IMR-90 (cell line): ENCODE measurements at regions not wholly inside any gene's neighbourhood (a gene's known extent, or its start where the extent isn't known, plus 50 kb on each side); places are given as distances from the start of the nearest gene placed in this dataset.

Experiments used
- ATAC-seq: fragments of 200-7000 bp; cut with Tn5 transposase; 2 replicates; pipeline ENCODE4 v1.9.1; 2020; ENCODE audit warnings: low read depth, mild to moderate bottlenecking, moderate library complexity
- BruUV-seq: library from RNA; stranded (reverse); fragments of 400-500 nt; replicated peaks from 2 replicates; lab custom pipeline; 2021; lab: Mats Ljungman, UMichigan
- CTCF ChIA-PET: fragments of 300-600 bp; formaldehyde crosslinking; extraction: SDS; loops from one replicate; lab custom pipeline; 2021; ENCODE audit warnings: antibody characterized with exemption; lab: Yijun Ruan, JAX
- POLR2A ChIA-PET: fragments of 300-600 bp; sonication (Branson Sonifier 250); formaldehyde crosslinking; loops from one replicate; lab custom pipeline; 2022; ENCODE audit warnings: antibody characterized with exemption; ENCODE audit not compliant: unreplicated experiment; lab: Charles Lee
- DNase-seq: peaks from one replicate; pipeline ENCODE4 v3.0.0; 2013
- H2AFZ ChIP-seq: replicated peaks from 2 replicates; pipeline ENCODE3; 2013; ENCODE audit warnings: low read length, mild to moderate bottlenecking; ENCODE audit not compliant: poor library complexity
- H2AK5ac ChIP-seq: 2 replicates; pipeline ENCODE4 v1.6.1; 2013; ENCODE audit warnings: low read depth, low read length, inconsistent platforms
- H2AK9ac ChIP-seq: replicated peaks from 2 replicates; pipeline ENCODE3; 2013; ENCODE audit warnings: mild to moderate bottlenecking, low read depth, low read length, moderate library complexity; ENCODE audit not compliant: poor library complexity
- H2BK120ac ChIP-seq: 2 replicates; pipeline ENCODE4 v1.6.1; 2013; ENCODE audit warnings: low read depth, low read length, inconsistent platforms
- H2BK15ac ChIP-seq: 3 replicates; pipeline ENCODE4 v1.6.1; 2013; ENCODE audit warnings: low read depth, low read length, inconsistent platforms
- H2BK20ac ChIP-seq: 2 replicates; pipeline ENCODE4 v1.6.1; 2013; ENCODE audit warnings: low read depth, mild to moderate bottlenecking, inconsistent platforms, low read length, moderate library complexity
- H2BK5ac ChIP-seq: 2 replicates; pipeline ENCODE4 v1.6.1; 2013; ENCODE audit warnings: mild to moderate bottlenecking, low read depth, low read length, inconsistent platforms; ENCODE audit not compliant: poor library complexity, severe bottlenecking
- H3K14ac ChIP-seq: replicated peaks from 2 replicates; pipeline ENCODE4 v1.6.1; 2013; ENCODE audit warnings: low read depth, low read length, inconsistent platforms
- H3K18ac ChIP-seq: 2 replicates; pipeline ENCODE4 v1.6.1; 2013; ENCODE audit warnings: low read depth, low read length, control low read depth
- H3K23ac ChIP-seq: 2 replicates; pipeline ENCODE4 v1.6.1; 2013; ENCODE audit warnings: low read depth, low read length, inconsistent platforms
- H3K27ac ChIP-seq: 2 replicates; pipeline ENCODE4 v1.5.1; 2013; ENCODE audit warnings: mild to moderate bottlenecking, control low read depth, low read length; ENCODE audit not compliant: insufficient read depth
- H3K27me3 ChIP-seq: 2 replicates; pipeline ENCODE4 v1.6.1; 2013; ENCODE audit warnings: low read length; ENCODE audit not compliant: control insufficient read depth, insufficient read depth
- H3K36me3 ChIP-seq: 2 replicates; pipeline ENCODE4 v1.6.1; 2013; ENCODE audit warnings: low read length, mixed read lengths; ENCODE audit not compliant: control insufficient read depth, insufficient read depth
- H3K4ac ChIP-seq: 2 replicates; pipeline ENCODE4 v1.6.1; 2013; ENCODE audit warnings: low read depth, low read length, inconsistent platforms
- H3K4me1 ChIP-seq: 2 replicates; pipeline ENCODE4 v1.6.1; 2013; ENCODE audit warnings: low read length, mixed read lengths; ENCODE audit not compliant: control insufficient read depth, insufficient read depth
- H3K4me2 ChIP-seq: 2 replicates; pipeline ENCODE4 v1.6.1; 2013; ENCODE audit warnings: low read depth, mild to moderate bottlenecking, control low read depth, low read length, moderate library complexity
- H3K4me3 ChIP-seq: 2 replicates; pipeline ENCODE4 v1.5.1; 2013; ENCODE audit warnings: low read depth, mild to moderate bottlenecking, control low read depth, low read length, moderate library complexity; ENCODE audit not compliant: insufficient read depth
- H3K56ac ChIP-seq: 2 replicates; pipeline ENCODE4 v1.6.1; 2013; ENCODE audit warnings: low read length, inconsistent platforms; ENCODE audit not compliant: insufficient read depth; ENCODE audit errors: extremely low read depth
- H3K79me1 ChIP-seq, 2 experiments: 2 replicates each; pipeline ENCODE4 v1.6.1; 2013; ENCODE audit warnings: low read length in 2 of 2, inconsistent platforms in 1 of 2, low read depth in 1 of 2
- H3K9ac ChIP-seq: 2 replicates; pipeline ENCODE4 v1.6.1; 2013; ENCODE audit warnings: low read depth, low read length, control low read depth
- H3K9me1 ChIP-seq: 2 replicates; pipeline ENCODE4 v1.6.1; 2013; ENCODE audit warnings: low read length, inconsistent platforms; ENCODE audit not compliant: insufficient read depth
- H3K9me3 ChIP-seq: 2 replicates; pipeline ENCODE4 v1.6.1; 2013; ENCODE audit warnings: low read length; ENCODE audit not compliant: control insufficient read depth, insufficient read depth
- H4K20me1 ChIP-seq: 2 replicates; pipeline ENCODE4 v1.6.1; 2013; ENCODE audit warnings: low read length, inconsistent platforms; ENCODE audit not compliant: insufficient read depth
- H4K5ac ChIP-seq: 2 replicates; pipeline ENCODE4 v1.6.1; 2013; ENCODE audit warnings: mild to moderate bottlenecking, low read depth, low read length, control low read depth
- H4K8ac ChIP-seq, 2 experiments: 2 replicates each; pipeline ENCODE4 v1.6.1; 2013; ENCODE audit warnings: low read depth in 2 of 2, low read length in 2 of 2, control low read depth in 1 of 2, inconsistent platforms in 1 of 2
- H4K91ac ChIP-seq: 2 replicates; pipeline ENCODE4 v1.6.1; 2013; ENCODE audit warnings: low read depth, low read length, inconsistent platforms; ENCODE audit not compliant: insufficient read depth
- BHLHE40 ChIP-seq: fragments of 150-350 bp; IDR thresholded peaks from 2 replicates; pipeline ENCODE4 v1.6.1; 2016; ENCODE audit warnings: mild to moderate bottlenecking, low read depth, low read length
- CEBPB ChIP-seq: IDR thresholded peaks from 2 replicates; pipeline ENCODE4 v1.6.1; 2012; ENCODE audit warnings: low read depth, low read length, improper control_type of control experiment
- CHD1 ChIP-seq: IDR thresholded peaks from 2 replicates; pipeline ENCODE4 v1.6.1; 2012; ENCODE audit warnings: low read depth, low read length, improper control_type of control experiment
- CTCF ChIP-seq: conservative IDR thresholded peaks from 2 replicates; pipeline ENCODE4 v1.5.1; 2012; ENCODE audit warnings: mild to moderate bottlenecking, low read depth, low read length, improper control_type of control experiment
- ELK1 ChIP-seq: fragments of 150-350 bp; IDR thresholded peaks from 2 replicates; pipeline ENCODE4 v1.6.1; 2016; ENCODE audit warnings: low read depth, mild to moderate bottlenecking, low read length, moderate library complexity, borderline replicate concordance
- FOS ChIP-seq: fragments of 150-350 bp; IDR thresholded peaks from 2 replicates; pipeline ENCODE4 v1.6.1; 2016; ENCODE audit warnings: low read depth, low read length
- MAZ ChIP-seq: IDR thresholded peaks from 2 replicates; pipeline ENCODE4 v1.6.1; 2012; ENCODE audit warnings: low read depth, mild to moderate bottlenecking, low read length, improper control_type of control experiment, moderate library complexity, borderline replicate concordance
- NFE2L2 ChIP-seq: fragments of 150-350 bp; IDR thresholded peaks from 2 replicates; pipeline ENCODE4 v1.6.1; 2016; ENCODE audit warnings: low read depth, mild to moderate bottlenecking, low read length
- POLR2A ChIP-seq: IDR thresholded peaks from 2 replicates; pipeline ENCODE4 v1.6.1; 2012; ENCODE audit warnings: mild to moderate bottlenecking, low read depth, low read length
- RAD21 ChIP-seq: IDR thresholded peaks from 2 replicates; pipeline ENCODE4 v1.6.1; 2012; ENCODE audit warnings: low read length, improper control_type of control experiment
- RCOR1 ChIP-seq: IDR thresholded peaks from 2 replicates; pipeline ENCODE4 v1.6.1; 2012; ENCODE audit warnings: mild to moderate bottlenecking, low read length, improper control_type of control experiment; ENCODE audit not compliant: insufficient replicate concordance
- SMC3 ChIP-seq: fragments of 150-350 bp; IDR thresholded peaks from 2 replicates; pipeline ENCODE4 v1.6.1; 2016; ENCODE audit warnings: low read depth, mild to moderate bottlenecking, antibody characterized with exemption, low read length, moderate library complexity
- WGBS, 2 experiments: methylation state at CpG; one replicate each; pipeline versions ENCODE4 v1.1.5 to v1.1.7; 2013; ENCODE audit warnings: missing lambda C conversion rate in 2 of 2; ENCODE audit not compliant: insufficient read length in 1 of 2; ENCODE audit errors: extremely low coverage in 2 of 2; 5-methylcytosine and 5-hydroxymethylcytosine counted together
- dilution Hi-C: fragments of 300-500 bp; cut with HindIII; formaldehyde crosslinking; loops from one replicate; pipeline ENCODE4 v1.14.3; 2018; ENCODE audit warnings: low sequenced_read_pairs; ENCODE audit not compliant: unreplicated experiment
- in situ Hi-C: fragments of 300-500 bp; cut with MboI; formaldehyde crosslinking; loops from 3 replicates; pipeline ENCODE4 v1.14.3; 2019; ENCODE audit warnings: low sequenced_read_pairs, inconsistent platforms, mixed read lengths
- intact Hi-C: fragments of 100-400 bp; cut with micrococcal nuclease; formaldehyde crosslinking; loops from 2 replicates; pipeline ENCODE4 v1.10.0; 2022

GRCh38 chr1:73868810-73869336, 329.1 kb downstream of the LRRIQ3 start:
- no peak overlapping the region for H2AFZ ChIP-seq
- dilution Hi-C loops = no loop called here
- no peak overlapping the region for H2BK20ac ChIP-seq
- H3K56ac ChIP-seq = no peak overlapping the region
- no peak overlapping the region for H4K91ac ChIP-seq
- ATAC-seq (no peak), DNase-seq (no peak)
- no peaks in the 10 kb centered on the region for H3K27me3 ChIP-seq
- ChIA-PET POLR2A (no interaction called here), CTCF (no interaction called here)
- H3K9ac ChIP-seq = no peak overlapping the region
- no peak overlapping the region for H3K4ac ChIP-seq
- H2BK5ac ChIP-seq = no peak overlapping the region
- no peak overlapping the region for H2AK9ac ChIP-seq
- no peaks in the 10 kb centered on the region for H3K36me3 ChIP-seq
- intact Hi-C loops = no loop called here
- in situ Hi-C loops = no loop called here
- H3K9me1 ChIP-seq = no peaks in the 10 kb centered on the region
- H3K23ac ChIP-seq = no peak overlapping the region
- no peaks in the 10 kb centered on the region for H4K20me1 ChIP-seq
- H2BK15ac ChIP-seq = no peak overlapping the region
- H3K4me3 ChIP-seq = no peak overlapping the region
- no peak overlapping the region for H3K27ac ChIP-seq
- H3K4me1 ChIP-seq = no peaks in the 10 kb centered on the region
- H2BK120ac ChIP-seq = no peak overlapping the region
- H3K9me3 ChIP-seq = peaks cover 7% of the 10 kb centered on the region
- no peak overlapping the region for H4K5ac ChIP-seq
- no CpG with 5 or more reads among the region's 2 CpGs for WGBS, 2 experiments
- BruUV-seq = no TSS peak
- no peak overlapping the region for H2AK5ac ChIP-seq
- no peak for TF ChIP-seq NFE2L2
- TF ChIP-seq ELK1 = no peak
- no peak for TF ChIP-seq RAD21
- no peak for TF ChIP-seq RCOR1
- TF ChIP-seq POLR2A = no peak
- TF ChIP-seq FOS = no peak
- TF ChIP-seq BHLHE40 = no peak
- TF ChIP-seq MAZ = no peak
- TF ChIP-seq CTCF = no peak
- no peak for TF ChIP-seq SMC3
- no peak for TF ChIP-seq CEBPB
- TF ChIP-seq CHD1 = no peak
- H3K18ac ChIP-seq = no peak overlapping the region
- no peak overlapping the region for H3K4me2 ChIP-seq
- no peak overlapping the region for H4K8ac ChIP-seq
- H3K14ac ChIP-seq = no peak overlapping the region
- no peaks in the 10 kb centered on the region for H3K79me1 ChIP-seq
